ENCODE measurements at regions not wholly inside any gene's neighbourhood (a gene's known extent, or its start where the extent isn't known, plus 50 kb on each side); places are given as distances from the start of the nearest gene placed in this dataset.

GRCh38 chr16:86816930-86817625, 238.7 kb downstream of the FOXL1 start:
- TF ChIP-seq CTCF (IDR thresholded peaks at IDR 0.05; ENCODE audit: poor library complexity) (no peak), EZH2phosphoT487 (IDR thresholded peaks at IDR 0.05; ENCODE audit: low read depth, severe bottlenecking, unreplicated experiment) (no peak), EZH2 (IDR thresholded peaks at IDR 0.05; ENCODE audit: borderline replicate concordance) (no peak)

All from hepatocyte (in vitro differentiated cells).